Kidney epithelial cell (primary cell): ENCODE measurements at regions not wholly inside any gene's neighbourhood (a gene's known extent, or its start where the extent isn't known, plus 50 kb on each side); places are given as distances from the start of the nearest gene placed in this dataset.

ENCODE experiments used
- DNase-seq: peaks from one replicate; pipeline ENCODE4 v3.0.0-alpha.2; 2010; ENCODE audit warnings: low read depth
- H3K27me3 ChIP-seq: 2 replicates; pipeline ENCODE4 v1.6.0; 2011; ENCODE audit warnings: low read length; ENCODE audit not compliant: control insufficient read depth, insufficient read depth
- H3K36me3 ChIP-seq: 2 replicates; pipeline ENCODE4 v1.5.1; 2011; ENCODE audit warnings: low read length; ENCODE audit not compliant: control insufficient read depth, insufficient read depth
- H3K4me3 ChIP-seq: 2 replicates; pipeline ENCODE4 v1.5.1; 2011; ENCODE audit warnings: low read depth, mild to moderate bottlenecking, control low read depth, low read length
- TF ChIP-seq, protein P1 (sequence below): IDR thresholded peaks from 2 replicates; pipeline ENCODE4 v1.5.1; 2011; ENCODE audit warnings: mild to moderate bottlenecking, moderate library complexity, low read length, control low read depth, inconsistent platforms; ENCODE audit not compliant: insufficient read depth, poor library complexity, severe bottlenecking

DNA sequence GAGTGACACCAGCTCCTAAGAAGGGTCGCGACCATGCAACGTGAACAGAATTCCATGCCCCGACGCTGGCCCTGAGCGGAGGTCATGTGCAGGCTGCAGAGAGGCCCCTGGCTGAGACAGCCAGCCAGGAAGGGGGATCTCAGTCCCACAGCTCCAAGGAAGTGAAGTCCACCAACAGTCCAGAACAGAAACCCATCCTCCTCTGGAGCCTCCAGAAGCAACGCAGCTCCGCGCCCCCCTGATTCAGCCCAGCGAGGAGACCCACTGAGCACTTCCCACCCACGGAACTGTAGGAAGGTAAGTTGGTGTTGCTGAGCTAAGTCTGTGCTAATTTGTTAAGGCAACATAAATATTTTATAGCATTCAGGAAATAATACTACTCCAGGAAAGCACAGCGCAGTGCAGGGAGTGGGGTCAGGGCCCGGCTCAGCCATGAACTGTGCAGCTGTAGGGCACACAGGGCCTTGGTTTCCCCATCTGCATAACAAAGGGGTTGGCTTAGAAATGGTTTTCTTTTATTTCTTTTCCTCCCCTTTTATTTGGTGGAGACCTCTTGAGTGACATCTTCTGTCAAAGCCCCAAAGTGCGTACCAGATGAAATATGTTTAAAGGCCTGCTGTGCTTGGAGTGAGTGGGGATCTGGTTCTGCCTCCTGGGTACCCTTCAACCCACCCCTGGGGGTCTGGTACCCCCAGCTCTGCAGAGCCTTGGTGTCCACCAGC is 241.1 kb upstream of the PMEPA1 start:
- DNase-seq = no peak
- Histone ChIP-seq H3K27me3 (no peaks in the 10 kb centered on the region), H3K36me3 (no peaks in the 10 kb centered on the region), H3K4me3 (no peak overlapping the region)
- TF ChIP-seq, protein P1, sequence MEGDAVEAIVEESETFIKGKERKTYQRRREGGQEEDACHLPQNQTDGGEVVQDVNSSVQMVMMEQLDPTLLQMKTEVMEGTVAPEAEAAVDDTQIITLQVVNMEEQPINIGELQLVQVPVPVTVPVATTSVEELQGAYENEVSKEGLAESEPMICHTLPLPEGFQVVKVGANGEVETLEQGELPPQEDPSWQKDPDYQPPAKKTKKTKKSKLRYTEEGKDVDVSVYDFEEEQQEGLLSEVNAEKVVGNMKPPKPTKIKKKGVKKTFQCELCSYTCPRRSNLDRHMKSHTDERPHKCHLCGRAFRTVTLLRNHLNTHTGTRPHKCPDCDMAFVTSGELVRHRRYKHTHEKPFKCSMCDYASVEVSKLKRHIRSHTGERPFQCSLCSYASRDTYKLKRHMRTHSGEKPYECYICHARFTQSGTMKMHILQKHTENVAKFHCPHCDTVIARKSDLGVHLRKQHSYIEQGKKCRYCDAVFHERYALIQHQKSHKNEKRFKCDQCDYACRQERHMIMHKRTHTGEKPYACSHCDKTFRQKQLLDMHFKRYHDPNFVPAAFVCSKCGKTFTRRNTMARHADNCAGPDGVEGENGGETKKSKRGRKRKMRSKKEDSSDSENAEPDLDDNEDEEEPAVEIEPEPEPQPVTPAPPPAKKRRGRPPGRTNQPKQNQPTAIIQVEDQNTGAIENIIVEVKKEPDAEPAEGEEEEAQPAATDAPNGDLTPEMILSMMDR = no peak

DNA sequence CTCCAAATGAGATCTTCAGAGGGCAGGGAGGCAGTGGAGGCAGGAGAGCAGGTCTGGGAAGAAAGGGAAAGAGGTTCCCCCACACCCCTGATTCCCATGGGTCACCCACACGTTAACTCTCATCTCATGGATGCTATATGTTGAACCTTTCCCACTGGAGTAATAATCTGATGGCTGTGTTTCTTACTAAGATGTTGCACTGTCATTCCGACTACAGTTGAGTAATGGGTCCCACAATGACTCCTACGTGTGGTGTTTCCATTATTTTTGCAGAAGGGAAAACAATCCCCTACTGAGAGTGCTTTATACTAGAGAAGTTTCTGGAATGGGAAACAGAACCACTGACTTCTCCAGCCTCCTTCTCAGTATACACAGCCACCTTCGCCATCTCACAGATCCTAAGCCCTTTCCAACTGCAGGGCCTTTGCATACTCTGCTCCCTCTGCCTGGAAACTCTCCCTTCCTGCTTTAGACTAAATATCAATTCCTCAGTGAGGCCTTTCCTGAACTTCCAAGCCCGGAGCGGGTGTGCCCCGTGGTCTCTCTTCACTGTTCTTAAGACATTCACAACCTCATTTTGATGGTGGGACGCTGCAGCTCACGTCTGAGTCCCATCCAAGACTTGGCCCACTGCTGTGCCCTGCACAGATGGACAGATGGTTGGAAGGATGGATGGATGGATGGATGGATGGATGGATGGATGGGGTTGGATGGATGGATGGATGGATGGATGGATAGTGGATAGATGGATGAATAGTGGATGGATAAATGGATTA is 238.6 kb upstream of the PMEPA1 start:
- no peak for DNase-seq
- H3K36me3 ChIP-seq = no peaks in the 10 kb centered on the region
- no peak overlapping the region for H3K4me3 ChIP-seq
- TF ChIP-seq, protein P1 = no peak
- no peaks in the 10 kb centered on the region for H3K27me3 ChIP-seq

DNA sequence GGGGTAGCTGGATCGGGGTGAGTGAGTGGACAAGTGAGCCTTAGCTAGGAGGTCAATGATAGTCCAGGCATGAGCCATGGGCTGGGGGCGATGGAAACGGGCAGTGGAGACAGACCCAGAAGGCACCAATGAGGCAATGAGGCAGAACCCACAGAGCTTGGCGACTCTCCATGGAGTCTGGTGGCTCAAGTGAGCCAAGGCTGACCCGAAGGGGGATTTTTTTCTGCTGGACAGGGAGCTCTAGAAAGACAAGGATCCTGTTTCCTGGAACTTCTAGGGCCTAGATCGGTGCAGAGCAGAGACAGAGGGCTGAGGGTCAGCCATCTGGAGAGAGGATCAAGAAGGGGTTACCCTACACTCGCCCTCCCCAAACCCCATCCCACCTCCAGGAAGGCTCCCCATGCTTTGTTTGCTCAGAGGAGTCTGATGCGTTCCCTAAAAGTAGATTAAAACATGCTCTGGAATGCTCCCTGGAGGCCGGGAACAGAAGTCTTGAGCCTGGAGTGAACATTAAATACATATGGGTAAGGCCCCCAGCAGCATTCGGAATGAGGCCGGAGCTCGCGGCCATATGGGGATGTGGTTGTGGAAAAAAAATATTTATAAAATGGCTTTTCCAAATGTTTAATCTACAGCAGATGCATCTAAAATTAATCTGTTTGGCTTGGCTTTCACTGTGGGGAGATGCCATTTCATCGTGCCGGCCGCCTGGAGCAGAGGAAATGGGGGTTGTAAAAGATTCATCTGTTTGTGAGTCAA is 237.8 kb upstream of the PMEPA1 start:
- no peak for DNase-seq
- TF ChIP-seq, protein P1 = no peak
- Histone ChIP-seq H3K36me3 (no peaks in the 10 kb centered on the region), H3K27me3 (no peaks in the 10 kb centered on the region), H3K4me3 (no peak overlapping the region)

DNA sequence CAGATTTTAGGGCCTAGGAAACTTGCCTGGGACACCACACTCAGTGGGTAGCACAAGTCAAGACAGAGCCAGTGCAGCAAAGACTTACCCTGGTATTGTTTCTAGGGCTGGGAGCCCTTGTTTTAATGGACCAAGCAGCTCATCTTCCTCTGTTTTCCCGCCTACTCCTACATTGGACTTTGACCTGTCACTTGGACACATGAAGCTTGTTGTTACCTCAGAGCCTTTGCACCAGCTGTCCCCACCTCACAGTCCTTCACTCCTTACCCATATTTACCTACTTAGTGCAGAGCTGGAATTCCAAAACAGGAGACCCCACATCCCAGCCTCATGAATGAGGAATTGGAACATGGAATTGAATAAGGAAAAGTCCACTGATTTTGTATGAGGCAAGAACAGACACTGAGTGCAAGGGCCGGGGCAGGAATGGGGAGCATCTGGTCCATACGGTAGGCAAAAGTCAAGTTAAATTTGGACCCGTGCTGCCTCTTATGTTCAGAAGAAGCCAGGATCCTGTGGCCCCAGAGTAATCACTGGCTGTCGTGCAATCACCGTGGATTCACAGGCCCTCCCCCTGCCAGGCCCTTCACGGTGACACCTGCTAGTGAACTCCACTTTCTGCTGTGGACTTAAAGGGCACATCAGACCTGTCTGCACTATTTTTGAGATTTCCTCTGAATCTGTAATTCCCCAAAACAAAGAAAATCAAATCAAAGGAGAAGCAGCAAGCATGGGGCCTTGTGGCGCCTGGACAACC is 236.9 kb upstream of the PMEPA1 start:
- no peaks in the 10 kb centered on the region for H3K27me3 ChIP-seq
- DNase-seq = no peak
- no peak overlapping the region for H3K4me3 ChIP-seq
- H3K36me3 ChIP-seq = no peaks in the 10 kb centered on the region
- TF ChIP-seq, protein P1 = no peak

DNA sequence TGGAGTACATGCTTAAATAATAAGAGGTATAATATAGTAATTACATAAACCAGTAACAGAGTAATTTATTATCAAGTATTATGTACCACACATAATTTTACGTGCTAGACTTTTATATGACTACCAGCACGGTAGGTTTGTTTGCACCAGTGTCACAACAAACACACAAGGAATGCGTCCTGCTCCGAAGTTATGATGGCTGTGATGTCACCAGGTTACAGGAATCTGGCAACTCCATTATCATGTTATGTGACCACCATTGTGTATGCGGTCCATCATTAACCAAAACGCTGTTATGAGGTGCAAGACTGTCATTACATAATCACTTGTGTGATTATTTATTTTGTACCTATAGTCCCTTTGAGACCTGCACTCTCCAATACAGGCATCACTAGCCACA is 235.2 kb upstream of the PMEPA1 start:
- Histone ChIP-seq H3K36me3 (no peaks in the 10 kb centered on the region), H3K4me3 (no peak overlapping the region), H3K27me3 (no peaks in the 10 kb centered on the region)
- TF ChIP-seq, protein P1 = no peak
- no peak for DNase-seq
